HepG2 (cell line): ENCODE measurements at regions not wholly inside any gene's neighbourhood (a gene's known extent, or its start where the extent isn't known, plus 50 kb on each side); places are given as distances from the start of the nearest gene placed in this dataset.

Experiments
- ARID5B ChIP-seq: IDR thresholded peaks from 2 replicates; pipeline ENCODE4 v1.4.0; 2020; ENCODE audit warnings: mild to moderate bottlenecking, missing genetic modification reagents
- ASH2L ChIP-seq: fragments of 300-600, 200-600 bp; sonication (generic); IDR thresholded peaks from 2 replicates; pipeline ENCODE4 v1.7.0; 2017; ENCODE audit warnings: low read depth, mild to moderate bottlenecking, moderate library complexity, mixed read lengths, low read length; ENCODE audit not compliant: insufficient read length
- CBFB ChIP-seq: sonication (generic); formaldehyde crosslinking; IDR thresholded peaks from 2 replicates; pipeline ENCODE4 v1.4.0; 2020; ENCODE audit warnings: missing genetic modification reagents
- CCAR2 ChIP-seq: fragments of 200-400 bp; formaldehyde crosslinking; optimal IDR thresholded peaks from 2 replicates; pipeline ENCODE3; 2018; ENCODE audit warnings: low read depth, mild to moderate bottlenecking, low read length, moderate library complexity
- CERS6 ChIP-seq: sonication (generic); formaldehyde crosslinking; IDR thresholded peaks from 2 replicates; pipeline ENCODE4 v1.5.0; 2020; ENCODE audit warnings: missing genetic modification reagents
- FOXA1 ChIP-seq, 2 experiments: fragments of 450-650 bp in 1 of 2; sonication (generic) in 1 of 2; formaldehyde crosslinking in 1 of 2; IDR thresholded peaks; 2 replicates each; pipeline versions ENCODE4 v1.4.0 to v1.6.1; 2016 to 2020; ENCODE audit warnings: missing genetic modification reagents in 1 of 2
- FOXO4 ChIP-seq: sonication (generic); formaldehyde crosslinking; conservative IDR thresholded peaks from 2 replicates; pipeline ENCODE4 v1.8.1; 2023; ENCODE audit warnings: missing genetic modification reagents
- FOXP4 ChIP-seq: sonication (generic); formaldehyde crosslinking; IDR thresholded peaks from 2 replicates; pipeline ENCODE4 v1.4.0; 2020; ENCODE audit warnings: missing genetic modification reagents
- GFI1 ChIP-seq: sonication (generic); formaldehyde crosslinking; IDR thresholded peaks from 2 replicates; pipeline ENCODE4 v1.5.0; 2020; ENCODE audit warnings: missing genetic modification reagents, mild to moderate bottlenecking, borderline replicate concordance
- HOXD1 ChIP-seq: sonication (generic); formaldehyde crosslinking; IDR thresholded peaks from 2 replicates; pipeline ENCODE4 v1.5.0; 2020; ENCODE audit warnings: missing genetic modification reagents
- KDM6A ChIP-seq: IDR thresholded peaks from 2 replicates; pipeline ENCODE4 v1.6.1; 2016; ENCODE audit warnings: low read depth
- MIXL1 ChIP-seq: IDR thresholded peaks from 2 replicates; pipeline ENCODE4 v1.6.1; 2016
- PCBP2 ChIP-seq: fragments of 200-400 bp; formaldehyde crosslinking; optimal IDR thresholded peaks from 2 replicates; pipeline ENCODE3; 2018; ENCODE audit warnings: low read length, low read depth; ENCODE audit not compliant: poor library complexity, severe bottlenecking
- SCMH1 ChIP-seq: sonication (generic); formaldehyde crosslinking; IDR thresholded peaks from 2 replicates; pipeline ENCODE4 v1.9.0; 2021; ENCODE audit warnings: missing genetic modification reagents, mild to moderate bottlenecking, borderline replicate concordance
- TSC22D2 ChIP-seq: sonication (generic); formaldehyde crosslinking; IDR thresholded peaks from 2 replicates; pipeline ENCODE4 v1.5.1; 2020; ENCODE audit warnings: missing genetic modification reagents, mild to moderate bottlenecking, borderline replicate concordance
- ZBTB25 ChIP-seq: IDR thresholded peaks from 2 replicates; pipeline ENCODE4 v1.6.1; 2018; ENCODE audit warnings: missing genetic modification reagents
- ZNF256 ChIP-seq: sonication (generic); formaldehyde crosslinking; conservative IDR thresholded peaks from 2 replicates; pipeline ENCODE4 v1.4.0; 2020; ENCODE audit warnings: missing genetic modification reagents
- ZNF513 ChIP-seq: sonication (generic); formaldehyde crosslinking; conservative IDR thresholded peaks from 2 replicates; pipeline ENCODE4 v1.5.0; 2020; ENCODE audit warnings: missing genetic modification reagents

GRCh38 chr12:58225203-58225877 is 284.0 kb downstream of the ATP23 start (continued):
- TF ChIP-seq ZNF513 (CRISPR knock-in tag) (no peak), GFI1 (CRISPR knock-in tag) (no peak), ZBTB25 (CRISPR knock-in tag) (no peak), MIXL1 (CRISPR knock-in tag) (peak; percentile 59), ASH2L (peak; percentile 97), CBFB (CRISPR knock-in tag) (0 out of 2 replicates have a peak, but pooled peaks have one; percentile 28), HOXD1 (CRISPR knock-in tag) (0 out of 2 replicates have a peak, but pooled peaks have one; percentile 51), FOXP4 (CRISPR knock-in tag) (0 out of 2 replicates have a peak, but pooled peaks have one; percentile 6), KDM6A (CRISPR knock-in tag) (0 out of 2 replicates have a peak, but pooled peaks have one; percentile 21), TSC22D2 (no peak), PCBP2 (no peak), ARID5B (CRISPR knock-in tag) (peak; percentile 43), ZNF256 (CRISPR knock-in tag) (no peak), FOXO4 (CRISPR knock-in tag) (no peak), SCMH1 (CRISPR knock-in tag) (no peak), FOXA1 (IDR thresholded peaks at IDR 0.05) (no peak), FOXA1 (CRISPR knock-in tag; IDR thresholded peaks at IDR 0.05) (peak; percentile 70), CERS6 (CRISPR knock-in tag) (no peak), CCAR2 (no peak)
